ENCODE measurements at regions not wholly inside any gene's neighbourhood (a gene's known extent, or its start where the extent isn't known, plus 50 kb on each side); places are given as distances from the start of the nearest gene placed in this dataset.

- H3K27me3 Mint-ChIP-seq = peaks cover 13% of the 10 kb centered on the region
- no peak overlapping the region for H3K4me3 Mint-ChIP-seq
- H3K27ac Mint-ChIP-seq = no peak overlapping the region
- peaks cover 4% of the 10 kb centered on the region for H3K9me3 Mint-ChIP-seq
- no peak for DNase-seq
- peaks cover 2% of the 10 kb centered on the region for H3K4me1 Mint-ChIP-seq
- no peaks in the 10 kb centered on the region for H3K36me3 Mint-ChIP-seq (ENCODE audit: low read depth)
- intact Hi-C loops (cut with micrococcal nuclease) = loop anchor here (5.0 kb wide), 1 partner anchor 352 kb away; no protein-coding TSS in a partner anchor
Measured at GRCh38 chr12:131454418-131455217, 256.3 kb upstream of the SFSWAP start.

DNA sequence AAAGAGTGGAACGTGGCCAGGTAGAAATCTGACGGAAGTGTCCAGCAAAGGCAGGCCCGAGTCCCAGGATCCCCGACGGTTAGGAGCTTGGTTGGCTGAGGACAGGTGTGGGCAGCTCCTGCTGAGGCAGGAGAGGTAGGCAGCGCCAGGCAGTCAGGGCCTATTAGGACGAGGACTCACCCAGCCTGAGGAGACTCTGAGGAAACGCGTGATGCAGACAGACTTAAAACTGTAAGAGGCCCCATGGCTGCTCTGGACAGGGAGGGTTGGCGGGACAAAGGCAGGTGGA is 255.7 kb upstream of the SFSWAP start:
- Mint-ChIP-seq H3K36me3 (ENCODE audit: low read depth) (no peaks in the 10 kb centered on the region), H3K27me3 (peaks cover 13% of the 10 kb centered on the region), H3K27ac (no peak overlapping the region), H3K9me3 (peaks cover 4% of the 10 kb centered on the region), H3K4me1 (peaks cover 2% of the 10 kb centered on the region), H3K4me3 (no peak overlapping the region)
- intact Hi-C loops (cut with micrococcal nuclease) = no loop called here
- DNase-seq = no peak

- Mint-ChIP-seq H3K27ac (no peak overlapping the region), H3K4me3 (no peak overlapping the region), H3K27me3 (peaks cover 9% of the 10 kb centered on the region), H3K36me3 (ENCODE audit: low read depth) (no peaks in the 10 kb centered on the region), H3K4me1 (peaks cover 2% of the 10 kb centered on the region), H3K9me3 (peaks cover 4% of the 10 kb centered on the region)
- intact Hi-C loops (cut with micrococcal nuclease) = no loop called here
- DNase-seq = no peak
Measured at GRCh38 chr12:131455581-131456110, 255.2 kb upstream of the SFSWAP start.

DNA sequence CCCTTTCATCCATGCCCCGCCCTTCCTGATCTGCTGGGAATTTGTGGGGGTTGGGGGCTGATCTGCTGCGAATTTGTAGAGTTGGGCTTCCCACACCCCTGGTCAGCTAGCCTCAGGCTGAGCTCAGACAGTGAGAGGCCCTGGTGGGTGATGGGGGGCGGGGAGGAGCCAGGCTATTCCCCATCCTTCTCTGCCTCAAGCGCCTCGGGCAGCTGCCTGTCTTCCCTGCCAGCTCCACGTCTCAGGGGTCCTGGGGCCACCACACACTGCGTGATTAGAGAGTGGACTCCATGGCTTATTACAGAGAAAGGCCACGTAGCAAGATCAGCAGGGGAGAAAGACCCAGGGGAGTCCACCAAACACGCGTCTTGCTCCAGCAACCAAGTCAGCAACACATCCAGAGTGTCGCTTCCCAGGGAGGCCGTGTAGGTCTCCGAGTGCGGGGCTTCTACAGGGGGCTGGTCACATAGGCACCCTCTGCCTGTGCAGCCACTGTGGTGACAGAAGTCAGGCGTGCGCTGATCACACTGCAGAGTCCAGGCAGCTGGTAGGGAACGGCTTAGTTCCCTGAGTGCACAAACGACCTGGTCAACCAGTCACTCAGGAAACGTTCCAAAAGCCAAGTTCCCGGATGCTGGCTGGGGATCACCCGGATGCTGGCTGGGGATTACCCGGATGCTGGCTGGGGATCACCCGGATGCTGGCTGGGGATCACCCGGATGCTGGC is 254.4 kb upstream of the SFSWAP start:
- Mint-ChIP-seq H3K9me3 (peaks cover 4% of the 10 kb centered on the region), H3K36me3 (ENCODE audit: low read depth) (no peaks in the 10 kb centered on the region), H3K4me1 (peaks cover 2% of the 10 kb centered on the region), H3K27ac (no peak overlapping the region), H3K27me3 (peaks cover 7% of the 10 kb centered on the region), H3K4me3 (no peak overlapping the region)
- intact Hi-C loops (cut with micrococcal nuclease) = no loop called here
- DNase-seq = no peak

- Mint-ChIP-seq H3K27ac (no peak overlapping the region), H3K27me3 (peaks cover 3% of the 10 kb centered on the region), H3K4me1 (peaks cover 2% of the 10 kb centered on the region), H3K36me3 (ENCODE audit: low read depth) (no peaks in the 10 kb centered on the region), H3K9me3 (peaks cover under 1% of the 10 kb centered on the region), H3K4me3 (no peak overlapping the region)
- intact Hi-C loops (cut with micrococcal nuclease) = no loop called here
- DNase-seq = no peak
Measured at GRCh38 chr12:131457028-131457310, 253.9 kb upstream of the SFSWAP start.

DNA sequence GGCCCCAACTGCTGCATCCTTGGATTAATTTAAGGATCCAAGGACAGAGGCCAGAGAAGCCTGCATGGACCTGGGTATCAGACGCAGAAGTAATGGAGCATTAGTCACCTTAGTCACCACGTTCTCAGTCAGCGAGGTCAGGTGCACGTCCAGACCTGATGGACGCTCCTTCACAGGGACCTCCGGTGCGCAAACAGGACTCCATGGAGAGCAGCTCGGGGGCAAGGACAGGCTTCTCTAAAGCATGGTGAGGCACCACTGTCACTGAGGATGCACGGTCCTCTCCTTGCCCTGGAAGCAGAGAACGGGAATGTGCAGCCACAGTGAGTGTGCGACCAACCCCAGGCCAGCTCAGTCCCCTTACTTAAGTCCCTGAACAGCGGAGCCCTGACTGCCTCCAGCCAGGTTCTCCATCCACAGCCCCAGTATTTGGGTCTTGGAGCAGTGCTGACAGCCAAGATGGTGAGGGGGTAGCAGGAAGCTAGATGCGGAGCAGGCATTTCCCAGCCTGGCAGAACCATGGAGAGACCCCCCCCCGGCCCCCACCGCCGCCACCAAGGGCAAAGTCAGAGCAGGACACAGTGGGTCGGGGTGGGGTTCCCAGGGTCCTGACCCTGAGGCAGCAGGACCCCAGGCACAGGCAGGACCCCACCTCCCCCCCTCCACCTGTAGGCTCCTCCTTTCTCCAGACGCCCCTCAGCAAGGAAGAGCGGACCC is 253.4 kb upstream of the SFSWAP start:
- Mint-ChIP-seq H3K4me1 (peaks cover 2% of the 10 kb centered on the region), H3K4me3 (no peak overlapping the region), H3K27me3 (no peaks in the 10 kb centered on the region), H3K27ac (no peak overlapping the region), H3K9me3 (no peaks in the 10 kb centered on the region), H3K36me3 (ENCODE audit: low read depth) (no peaks in the 10 kb centered on the region)
- DNase-seq = no peak
- intact Hi-C loops (cut with micrococcal nuclease) = no loop called here

- no peaks in the 10 kb centered on the region for H3K36me3 Mint-ChIP-seq (ENCODE audit: low read depth)
- H3K4me3 Mint-ChIP-seq = no peak overlapping the region
- H3K27ac Mint-ChIP-seq = no peak overlapping the region
- intact Hi-C loops (cut with micrococcal nuclease) = no loop called here
- no peaks in the 10 kb centered on the region for H3K4me1 Mint-ChIP-seq
- no peaks in the 10 kb centered on the region for H3K9me3 Mint-ChIP-seq
- no peak for DNase-seq
- no peaks in the 10 kb centered on the region for H3K27me3 Mint-ChIP-seq
Measured at GRCh38 chr12:131458048-131458374, 252.9 kb upstream of the SFSWAP start.

DNA sequence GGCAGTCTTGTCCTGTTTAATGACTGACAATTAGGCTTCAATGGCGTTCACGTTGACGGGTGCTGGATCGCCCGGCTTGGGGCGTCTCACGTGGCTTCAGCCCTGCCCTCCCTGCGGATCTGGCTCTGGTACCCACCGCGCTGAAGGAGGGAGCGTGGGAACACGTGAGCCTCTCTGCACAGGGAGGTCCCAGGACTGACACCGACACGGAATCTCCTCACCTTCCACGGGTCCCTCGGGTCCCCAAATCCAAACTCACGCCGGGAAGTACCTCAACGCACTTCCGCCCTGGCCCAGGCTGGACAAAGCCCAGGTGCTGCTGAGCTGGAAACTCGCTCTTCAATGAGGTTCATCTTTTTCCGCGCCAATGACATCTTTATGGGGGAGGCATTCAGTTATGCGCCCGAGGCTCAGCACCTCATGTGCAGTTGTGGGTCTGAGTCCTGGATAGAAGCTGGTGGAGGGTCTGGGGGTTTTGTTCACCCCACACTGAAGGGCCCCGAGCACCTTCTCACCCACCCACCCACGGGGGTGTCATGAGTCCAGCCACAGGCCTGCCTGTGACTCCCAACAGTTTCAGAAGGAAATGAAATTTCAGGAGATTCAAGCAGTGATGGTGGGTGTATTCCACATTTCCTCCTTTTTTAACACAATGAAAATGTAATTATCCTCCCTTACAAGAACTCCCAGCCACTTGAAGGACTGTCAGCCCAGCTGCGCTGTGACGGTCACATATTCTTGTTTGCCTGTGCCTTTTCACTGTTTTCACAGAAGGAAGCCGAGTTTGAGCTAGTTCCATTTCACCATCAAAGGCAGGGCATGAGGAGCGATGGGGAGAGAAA is 251.7 kb upstream of the SFSWAP start:
- H3K4me3 Mint-ChIP-seq = no peak overlapping the region
- no peaks in the 10 kb centered on the region for H3K36me3 Mint-ChIP-seq (ENCODE audit: low read depth)
- no peaks in the 10 kb centered on the region for H3K4me1 Mint-ChIP-seq
- intact Hi-C loops (cut with micrococcal nuclease) = no loop called here
- DNase-seq = no peak
- no peak overlapping the region for H3K27ac Mint-ChIP-seq
- H3K27me3 Mint-ChIP-seq = no peaks in the 10 kb centered on the region
- no peaks in the 10 kb centered on the region for H3K9me3 Mint-ChIP-seq

DNA sequence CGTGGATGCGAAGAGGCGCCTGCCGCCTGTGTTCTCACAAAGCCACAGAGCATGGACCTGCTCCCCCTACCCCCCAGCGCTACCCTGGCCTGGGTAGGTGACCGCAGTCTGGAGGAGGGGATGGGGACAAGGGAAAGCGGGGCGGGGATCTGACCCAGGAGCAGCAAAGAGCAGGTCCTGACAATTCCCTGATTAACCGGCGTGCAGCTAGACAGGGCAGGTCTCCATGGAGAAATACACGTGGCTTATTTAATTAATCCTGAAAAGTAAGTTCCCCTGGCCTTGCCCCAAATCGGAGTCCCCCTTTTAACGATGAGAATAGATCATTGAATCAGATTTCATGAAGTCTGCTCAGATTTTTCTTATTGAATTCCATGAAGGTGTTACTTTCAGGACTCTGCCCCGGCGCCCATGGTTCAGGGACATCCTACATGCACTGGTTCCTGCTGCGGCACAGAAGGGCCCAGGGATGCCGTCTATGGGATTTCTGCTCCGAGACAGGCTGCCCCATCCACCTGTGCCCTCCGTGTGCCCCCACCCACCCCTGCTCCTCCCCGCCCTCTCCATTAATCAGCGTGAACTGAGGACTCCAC is 251.0 kb upstream of the SFSWAP start:
- H3K36me3 Mint-ChIP-seq (ENCODE audit: low read depth) = no peaks in the 10 kb centered on the region
- no peaks in the 10 kb centered on the region for H3K27me3 Mint-ChIP-seq
- H3K27ac Mint-ChIP-seq = no peak overlapping the region
- H3K9me3 Mint-ChIP-seq = no peaks in the 10 kb centered on the region
- H3K4me3 Mint-ChIP-seq = no peak overlapping the region
- intact Hi-C loops (cut with micrococcal nuclease) = no loop called here
- no peaks in the 10 kb centered on the region for H3K4me1 Mint-ChIP-seq
- no peak for DNase-seq

DNA sequence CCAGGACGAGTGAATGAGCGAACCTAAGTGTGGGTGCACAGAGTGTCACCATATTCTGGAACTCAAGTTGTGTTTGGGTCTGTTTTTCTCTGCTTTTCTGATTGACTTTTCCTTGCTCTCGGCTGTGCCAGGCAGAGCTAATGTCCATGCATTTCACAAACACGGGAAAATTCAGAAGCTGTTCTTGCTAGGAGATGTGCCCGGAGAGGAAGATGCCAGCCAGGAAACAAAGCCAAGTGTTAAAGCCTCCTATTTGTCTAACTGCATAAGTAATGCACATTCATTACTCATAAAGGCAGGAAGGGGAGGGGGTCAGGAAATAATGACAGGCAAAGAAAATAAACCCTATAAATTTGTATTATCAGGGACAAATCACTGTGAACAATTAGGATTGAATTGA is 250.4 kb upstream of the SFSWAP start:
- Mint-ChIP-seq H3K27me3 (no peaks in the 10 kb centered on the region), H3K9me3 (no peaks in the 10 kb centered on the region), H3K4me1 (no peaks in the 10 kb centered on the region), H3K36me3 (ENCODE audit: low read depth) (no peaks in the 10 kb centered on the region), H3K27ac (no peak overlapping the region), H3K4me3 (no peak overlapping the region)
- DNase-seq = no peak
- intact Hi-C loops (cut with micrococcal nuclease) = no loop called here

DNA sequence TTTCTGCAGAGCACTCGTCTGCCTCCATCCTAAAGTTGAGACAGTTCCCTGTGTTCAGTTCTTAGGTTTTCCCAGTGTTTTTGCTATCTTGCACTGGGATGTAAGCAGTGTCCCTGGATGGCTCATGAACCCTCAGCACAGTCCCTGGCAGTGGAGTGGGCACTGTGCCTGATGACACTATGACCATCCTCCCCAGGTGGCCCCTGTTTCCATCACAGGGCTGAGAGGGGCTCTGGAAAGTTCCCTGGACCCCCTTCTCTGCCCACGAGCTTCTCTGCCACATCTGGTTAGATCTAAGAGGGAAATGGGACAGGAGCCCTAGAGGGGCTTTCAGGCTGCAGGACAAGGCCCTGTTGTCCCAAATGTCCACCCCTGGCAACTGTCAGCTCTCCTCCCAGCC is 249.8 kb upstream of the SFSWAP start:
- H3K9me3 Mint-ChIP-seq = no peaks in the 10 kb centered on the region
- H3K4me3 Mint-ChIP-seq = no peak overlapping the region
- H3K27me3 Mint-ChIP-seq = no peaks in the 10 kb centered on the region
- H3K4me1 Mint-ChIP-seq = no peaks in the 10 kb centered on the region
- intact Hi-C loops (cut with micrococcal nuclease) = no loop called here
- H3K27ac Mint-ChIP-seq = no peak overlapping the region
- no peak for DNase-seq
- no peaks in the 10 kb centered on the region for H3K36me3 Mint-ChIP-seq (ENCODE audit: low read depth)

- no peaks in the 10 kb centered on the region for H3K9me3 Mint-ChIP-seq
- H3K27me3 Mint-ChIP-seq = no peaks in the 10 kb centered on the region
- intact Hi-C loops (cut with micrococcal nuclease) = no loop called here
- no peak for DNase-seq
- no peak overlapping the region for H3K27ac Mint-ChIP-seq
- H3K36me3 Mint-ChIP-seq (ENCODE audit: low read depth) = no peaks in the 10 kb centered on the region
- no peaks in the 10 kb centered on the region for H3K4me1 Mint-ChIP-seq
- no peak overlapping the region for H3K4me3 Mint-ChIP-seq
Measured at GRCh38 chr12:131463174-131463573, 247.7 kb upstream of the SFSWAP start.

- Mint-ChIP-seq H3K4me1 (no peaks in the 10 kb centered on the region), H3K36me3 (ENCODE audit: low read depth) (no peaks in the 10 kb centered on the region), H3K27ac (no peak overlapping the region), H3K27me3 (no peaks in the 10 kb centered on the region), H3K9me3 (no peaks in the 10 kb centered on the region), H3K4me3 (no peak overlapping the region)
- intact Hi-C loops (cut with micrococcal nuclease) = no loop called here
- no peak for DNase-seq
Measured at GRCh38 chr12:131464081-131464480, 246.8 kb upstream of the SFSWAP start.
